Activated CD4-positive, alpha-beta T cell treated with anti-CD3 and anti-CD28 coated beads, Interleukin-2, amount 50 U/mL, for 48 hours (primary cell): ENCODE measurements at regions not wholly inside any gene's neighbourhood (a gene's known extent, or its start where the extent isn't known, plus 50 kb on each side); places are given as distances from the start of the nearest gene placed in this dataset.
"Not testable (repeated sequence)": the region's sequence is repeated elsewhere in the genome, so short reads cannot be mapped to it uniquely, and the experiment has no call there.

ENCODE experiments used
- DNase-seq, 2 experiments: peaks; one replicate each; pipeline ENCODE4 v3.0.0-alpha.2; 2020

DNA sequence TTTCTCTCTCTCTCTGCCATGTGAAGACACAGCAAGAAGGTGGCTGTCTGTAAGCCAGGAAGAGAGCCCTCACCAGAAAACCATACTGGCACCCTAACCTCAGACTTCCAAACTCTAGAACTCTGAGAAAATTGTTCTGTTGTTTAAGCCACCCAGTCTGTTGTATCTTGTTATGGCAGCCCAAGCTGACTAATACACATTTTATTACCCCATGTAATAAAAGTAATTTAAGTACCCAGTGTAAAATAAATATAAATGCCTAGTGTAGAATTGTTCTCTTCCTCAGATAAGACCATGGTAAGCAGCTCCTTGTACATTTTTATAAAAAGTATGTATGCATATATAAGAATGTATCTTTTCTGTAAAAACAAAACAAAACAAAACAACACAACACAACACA, 119.7 kb downstream of the DTL start:
- DNase-seq, result no peak

DNA sequence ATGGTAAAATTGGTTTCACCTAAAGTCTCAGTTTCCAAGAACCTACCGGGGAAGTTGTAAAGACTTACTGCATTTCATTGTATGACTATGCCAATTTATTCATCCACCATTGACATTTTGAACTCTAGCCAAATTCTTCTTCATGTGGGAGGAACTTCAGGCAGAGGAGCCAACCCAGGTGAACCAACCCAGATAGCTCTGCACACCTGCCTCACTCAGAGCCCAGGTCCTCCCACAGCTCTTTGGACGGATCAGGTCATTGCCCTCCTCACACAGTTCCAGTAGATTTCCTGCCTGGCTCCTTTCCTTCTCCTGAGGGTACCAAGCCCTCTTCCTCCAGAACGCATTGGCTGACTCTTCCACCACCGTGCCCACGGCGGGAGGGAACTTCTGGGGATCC, 121.7 kb downstream of the DTL start:
- no peak for DNase-seq

DNA sequence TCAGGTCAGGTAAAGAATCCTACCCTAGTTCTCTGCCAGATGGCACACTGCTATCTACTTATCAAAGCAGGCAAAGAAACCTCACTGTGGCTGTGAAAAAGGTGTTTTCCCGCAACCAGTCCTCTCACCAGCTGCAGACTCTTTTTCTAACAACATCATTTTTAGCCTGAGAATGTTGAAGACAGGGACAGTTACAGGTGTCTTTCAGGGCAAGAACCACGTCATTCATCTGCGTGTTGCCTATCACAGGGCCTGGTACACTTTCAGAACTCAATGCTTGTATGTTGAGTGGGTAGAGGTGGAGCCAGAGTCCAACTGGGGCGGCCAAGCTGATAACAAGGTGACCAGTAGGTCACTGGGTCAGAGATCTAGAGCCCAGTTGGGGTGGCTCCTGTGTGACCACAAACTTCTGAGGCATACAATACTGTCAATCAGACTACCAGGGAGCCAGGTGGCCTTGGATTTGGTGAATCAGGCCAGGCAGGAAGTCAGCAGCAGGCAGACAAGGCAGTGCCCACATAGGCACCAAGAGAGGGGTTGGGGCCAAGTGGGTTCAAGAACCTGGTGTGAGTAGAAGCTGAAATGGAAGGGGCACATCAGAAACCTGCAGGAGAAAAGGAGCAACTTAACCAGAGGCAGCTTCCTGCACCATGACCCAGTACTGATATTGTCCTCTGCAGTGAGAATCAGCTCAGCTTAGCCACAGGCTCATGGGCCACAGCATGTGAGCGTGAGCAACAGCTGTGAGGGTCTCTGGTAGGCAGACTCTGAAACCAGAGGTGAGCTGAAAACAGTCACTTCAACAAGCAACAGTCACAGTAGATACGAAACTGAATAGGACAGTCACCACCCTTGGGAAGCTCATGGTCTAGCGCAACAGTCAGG, 123.6 kb downstream of the DTL start:
- no peak for DNase-seq

DNA sequence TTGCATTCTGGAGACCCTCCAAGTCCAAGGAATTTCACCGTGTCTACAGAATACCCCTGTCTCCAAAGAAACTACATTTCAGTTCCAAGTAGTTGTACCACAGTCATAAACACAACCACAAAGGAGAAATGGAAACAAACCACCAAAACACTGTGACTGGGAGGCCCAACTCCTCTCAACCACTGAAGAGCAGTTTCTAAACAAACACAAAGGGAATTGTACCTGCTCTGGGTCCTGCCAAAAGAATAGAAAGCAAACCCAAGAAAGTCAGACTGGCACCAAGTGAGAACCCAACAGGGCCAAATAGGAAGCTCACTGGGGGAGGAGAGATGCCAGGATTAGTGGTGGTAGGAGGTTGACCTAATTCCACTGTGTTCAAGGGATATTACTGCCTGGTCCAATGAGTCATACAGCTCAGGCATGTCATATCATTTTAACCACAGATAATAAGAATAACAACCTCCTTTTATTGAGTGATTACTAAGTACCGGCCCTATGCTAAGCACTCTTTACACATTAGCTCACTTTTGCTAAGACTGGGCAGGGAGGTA, 123.9 kb upstream of the PPP2R5A start:
- DNase-seq, result peak in 1 of 2 experiments; percentile 24

DNA sequence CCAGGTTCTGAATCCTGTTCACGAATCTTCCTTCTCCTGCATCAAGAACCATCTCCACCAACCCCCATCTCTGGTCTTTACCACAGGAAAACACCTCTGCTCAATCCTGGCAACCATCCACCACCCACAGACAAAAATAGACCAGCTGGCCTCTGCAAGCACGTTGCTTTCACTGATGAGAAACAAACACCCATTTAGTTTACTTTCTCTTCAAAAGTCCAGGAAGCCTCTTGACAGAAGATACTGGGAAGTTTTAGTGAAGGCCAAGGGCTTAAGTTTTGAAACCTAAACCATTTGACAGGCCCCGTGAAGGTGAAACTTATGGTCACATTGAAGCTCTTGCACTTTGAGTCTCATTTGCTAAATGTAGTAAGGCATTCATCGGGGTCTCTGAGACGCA, 122.6 kb upstream of the PPP2R5A start:
- DNase-seq, result peak; percentile 26 to 40

DNA sequence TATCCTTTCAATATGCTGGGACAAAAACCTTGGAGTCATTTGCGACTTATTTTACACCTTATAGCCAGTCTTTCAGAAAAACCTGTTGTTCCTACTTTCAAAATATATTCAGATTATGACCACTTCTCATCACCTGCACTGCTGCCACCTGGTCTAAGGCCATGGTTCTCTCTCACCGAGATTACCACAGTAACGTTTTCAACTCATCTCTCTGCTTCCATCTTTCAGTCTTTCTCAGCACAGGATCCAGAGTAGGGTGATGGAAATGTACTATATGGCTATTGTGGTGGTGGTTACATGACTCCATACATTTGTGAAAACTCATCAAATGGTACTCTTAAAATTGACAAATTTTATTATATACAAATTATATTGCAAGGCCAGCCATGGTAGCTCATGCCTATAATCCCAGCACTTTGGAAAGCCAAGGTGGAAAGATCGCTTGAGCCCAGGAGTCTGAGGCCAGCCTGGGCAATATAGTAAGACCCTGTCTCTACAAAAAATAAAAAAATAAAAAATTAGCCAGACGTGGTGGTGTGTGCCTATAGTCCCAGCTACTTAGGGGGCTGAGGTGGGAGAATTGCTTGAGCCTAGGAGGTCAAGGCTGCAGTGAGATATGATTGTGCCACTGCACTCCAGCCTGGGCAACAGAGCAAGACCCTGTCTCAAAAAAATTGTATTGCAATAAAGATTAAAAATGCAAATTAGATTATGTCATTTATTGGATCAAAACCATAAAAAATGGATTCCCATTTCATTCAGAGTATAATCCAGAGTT, 120.9 kb upstream of the PPP2R5A start:
- DNase-seq, result no peak

DNA sequence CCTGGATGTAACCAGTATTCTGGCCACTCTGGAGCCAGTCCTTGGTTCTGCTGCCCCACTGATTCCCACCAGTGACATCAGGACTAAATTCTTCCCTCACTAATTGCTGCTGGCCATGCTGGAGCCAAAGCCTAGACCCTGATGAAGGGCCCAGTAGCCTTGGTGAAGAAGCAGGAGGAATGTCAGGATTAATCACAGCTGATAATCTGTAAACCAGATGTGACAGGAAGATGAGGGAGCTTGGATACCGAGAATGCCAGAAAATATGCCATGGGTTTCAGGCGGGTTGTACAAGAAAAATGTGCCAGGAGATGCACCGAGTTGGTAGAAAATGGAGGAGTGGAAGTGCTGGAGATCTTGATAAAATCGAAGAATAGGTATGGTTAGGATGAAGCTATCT, 119.0 kb upstream of the PPP2R5A start:
- no peak for DNase-seq

DNA sequence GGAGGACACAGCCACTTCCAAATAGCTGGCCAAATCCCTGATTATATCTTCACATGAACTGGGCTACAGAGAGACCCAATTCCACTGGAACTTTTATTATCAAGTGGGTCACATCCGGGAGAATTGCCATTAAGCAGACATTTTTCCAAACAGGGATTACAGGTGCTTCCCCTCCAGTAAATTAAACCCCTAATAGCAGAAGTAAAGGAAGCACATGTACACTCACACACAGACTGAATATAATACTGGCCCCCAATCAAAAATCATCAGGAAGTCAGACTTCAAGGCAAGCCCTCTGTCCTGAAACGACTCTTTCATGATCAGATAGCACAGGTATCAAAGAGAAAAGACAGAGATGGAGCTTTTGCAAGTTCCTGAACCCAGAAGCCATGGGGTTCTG, 118.6 kb upstream of the PPP2R5A start:
- DNase-seq, result no peak

DNA sequence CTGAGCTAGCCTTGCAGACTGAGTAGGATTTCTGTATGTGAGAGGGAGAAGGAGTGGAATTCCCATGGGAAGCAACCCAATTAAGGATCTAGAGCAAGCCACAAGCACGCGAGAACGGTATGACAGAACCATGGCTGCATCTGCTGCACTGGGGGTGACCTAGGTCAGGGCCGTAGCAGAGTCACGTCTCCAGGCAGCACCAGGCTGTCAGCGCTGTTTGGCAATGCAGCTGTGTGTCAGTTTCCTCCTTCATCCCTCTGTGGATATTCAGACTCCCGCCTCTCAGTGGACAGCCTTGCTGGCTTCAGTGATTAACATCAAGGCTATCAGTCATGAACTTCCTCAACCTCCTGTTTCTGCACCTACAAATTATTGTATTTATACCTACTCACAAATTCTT, 118.1 kb upstream of the PPP2R5A start:
- DNase-seq, result no peak

DNA sequence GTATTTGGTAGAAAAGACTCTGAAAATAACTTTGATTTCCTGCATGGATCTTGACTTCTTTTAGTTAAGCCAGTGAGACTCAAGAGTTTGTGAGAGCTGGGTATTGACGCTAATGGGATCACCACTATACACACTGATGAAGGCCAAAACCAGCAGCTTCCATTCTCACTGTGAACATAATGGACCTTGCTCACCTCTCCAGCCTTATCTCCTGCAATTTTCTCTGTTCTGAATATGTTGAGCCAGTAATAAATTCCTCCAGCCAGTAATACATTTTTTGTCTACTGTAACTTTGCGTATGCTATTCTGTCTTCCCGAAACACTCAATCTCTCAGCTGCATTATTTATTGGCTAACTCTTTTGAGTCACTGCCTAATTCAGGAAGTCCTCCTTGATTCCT, 111.6 kb upstream of the PPP2R5A start:
- DNase-seq, result no peak

DNA sequence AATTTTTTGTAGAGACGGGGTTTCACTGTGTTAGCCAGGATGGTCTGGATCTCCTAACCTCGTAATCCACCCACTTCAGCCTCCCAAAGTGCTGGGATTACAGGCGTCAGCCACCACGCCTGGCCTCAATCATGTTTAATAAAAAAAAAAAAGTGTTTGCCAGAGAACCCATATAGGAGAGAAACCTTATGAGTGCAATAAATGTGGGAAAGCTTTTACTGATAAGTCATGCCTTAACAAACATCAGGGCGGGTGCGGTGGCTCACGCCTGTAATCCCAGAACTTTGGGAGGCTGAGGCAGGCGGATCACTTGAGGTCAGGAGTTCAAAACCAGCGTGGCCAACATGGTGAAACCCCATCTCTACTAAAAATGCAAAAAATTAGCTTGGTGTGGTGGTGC, 110.9 kb upstream of the PPP2R5A start:
- DNase-seq, result not testable (repeated sequence)

DNA sequence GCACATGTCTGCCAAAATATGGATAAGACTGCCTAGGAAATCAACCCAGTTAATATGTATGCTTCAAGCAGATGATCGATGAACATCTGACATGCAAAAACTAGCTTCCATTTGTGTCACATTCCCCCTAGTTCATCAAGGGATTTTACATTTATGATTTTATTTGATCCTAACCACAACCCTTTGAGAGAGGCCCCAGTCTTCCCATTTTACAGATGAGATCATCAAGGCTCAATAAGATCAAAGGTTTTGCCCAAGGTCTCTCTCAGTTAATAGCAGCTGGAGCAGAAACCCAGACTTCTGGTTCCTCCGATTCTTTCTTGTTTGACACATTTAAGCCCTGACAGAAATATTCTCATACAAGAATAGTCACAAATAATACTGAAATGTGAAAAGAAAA, 107.7 kb upstream of the PPP2R5A start:
- no peak for DNase-seq

DNA sequence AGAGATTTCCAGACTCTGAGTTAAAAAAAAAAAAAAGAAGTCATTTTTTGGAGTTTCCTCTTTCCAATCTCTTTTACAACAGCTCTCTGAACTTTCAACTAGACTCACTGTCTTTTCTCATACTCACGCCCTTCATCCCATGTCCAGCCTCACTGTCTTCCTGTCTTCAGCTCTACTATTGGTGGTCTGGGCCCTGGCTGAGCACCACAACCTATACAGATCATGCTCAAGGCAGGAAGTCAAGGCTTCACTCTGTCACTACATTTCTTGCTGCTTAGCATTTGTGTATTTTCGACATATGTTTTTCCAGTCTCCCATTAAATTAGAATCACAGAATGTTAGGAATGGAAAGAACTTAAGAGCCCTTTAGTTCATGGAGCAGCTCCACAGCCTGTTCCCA, 106.4 kb upstream of the PPP2R5A start:
- DNase-seq, result no peak

DNA sequence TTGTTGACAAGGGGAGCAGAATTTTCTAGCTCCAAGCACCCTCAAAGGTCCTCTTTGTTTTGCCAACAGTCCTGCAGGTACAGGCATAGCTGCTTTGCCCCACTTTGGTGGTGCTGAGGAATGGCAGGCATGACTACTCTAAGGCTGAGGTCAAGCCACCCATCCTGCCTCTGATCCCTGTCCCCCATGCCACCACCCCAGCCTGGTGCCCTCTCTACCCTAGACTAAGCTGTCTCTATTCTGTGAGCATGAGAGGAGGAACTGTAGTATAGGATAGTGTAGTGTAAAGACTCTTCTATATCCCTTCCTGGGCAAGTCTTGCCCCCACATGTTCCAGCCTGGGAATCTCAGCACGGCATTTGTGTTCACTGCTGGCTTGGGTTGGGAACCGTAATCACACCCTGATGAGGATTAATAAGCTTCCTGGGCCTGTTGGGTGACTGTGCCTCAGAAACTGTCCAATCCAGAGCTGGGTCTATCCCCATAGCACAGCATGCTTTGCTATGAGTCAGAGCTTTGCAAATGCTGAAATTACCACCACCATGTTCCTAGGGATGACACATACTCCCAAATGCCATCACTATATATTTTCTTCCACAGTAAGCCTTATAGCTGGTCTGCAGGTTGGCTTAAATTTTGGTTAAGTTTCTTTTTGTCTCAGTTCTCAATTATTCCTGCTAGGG, 105.7 kb upstream of the PPP2R5A start:
- DNase-seq, result no peak

DNA sequence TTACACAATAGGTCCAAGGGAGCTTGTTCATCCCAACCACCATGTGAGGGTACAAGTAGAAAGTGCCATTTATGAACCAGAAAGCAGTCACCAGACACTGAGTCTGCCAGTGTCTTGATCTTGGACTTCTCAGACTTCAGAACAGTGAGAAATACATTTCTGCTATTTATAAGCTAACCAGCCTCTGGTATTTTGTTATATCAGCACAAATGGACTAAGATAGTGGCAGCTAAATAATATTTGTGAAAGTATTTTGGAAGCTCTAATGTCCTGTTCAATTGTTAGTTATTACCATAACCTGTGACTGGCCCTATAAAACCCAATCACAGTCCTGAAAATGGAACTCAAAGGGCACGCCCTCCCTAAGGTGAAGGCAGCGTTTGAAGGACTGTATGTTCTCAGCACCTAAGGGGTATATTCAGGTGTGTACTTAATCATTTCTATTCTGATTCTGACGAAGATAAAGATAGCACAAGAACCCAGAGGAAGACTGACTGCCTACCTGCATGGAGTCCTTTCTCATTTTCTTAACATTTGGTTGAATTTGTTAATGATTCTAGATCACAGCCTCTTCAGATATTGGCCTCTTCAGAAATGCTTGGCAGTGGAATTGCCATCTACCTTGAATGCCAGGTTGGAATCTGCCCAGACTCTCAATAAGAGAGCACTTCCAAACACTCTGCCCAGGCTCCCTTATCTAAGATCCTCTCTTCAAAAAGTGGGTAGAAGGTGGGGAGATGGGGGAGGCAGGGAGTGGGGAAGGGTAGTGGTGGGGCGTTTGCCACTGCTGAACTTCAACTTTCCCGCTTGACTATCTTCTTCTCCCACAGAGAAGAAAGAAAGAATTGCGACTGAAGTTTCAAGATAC, 104.0 kb upstream of the PPP2R5A start:
- DNase-seq, result no peak

DNA sequence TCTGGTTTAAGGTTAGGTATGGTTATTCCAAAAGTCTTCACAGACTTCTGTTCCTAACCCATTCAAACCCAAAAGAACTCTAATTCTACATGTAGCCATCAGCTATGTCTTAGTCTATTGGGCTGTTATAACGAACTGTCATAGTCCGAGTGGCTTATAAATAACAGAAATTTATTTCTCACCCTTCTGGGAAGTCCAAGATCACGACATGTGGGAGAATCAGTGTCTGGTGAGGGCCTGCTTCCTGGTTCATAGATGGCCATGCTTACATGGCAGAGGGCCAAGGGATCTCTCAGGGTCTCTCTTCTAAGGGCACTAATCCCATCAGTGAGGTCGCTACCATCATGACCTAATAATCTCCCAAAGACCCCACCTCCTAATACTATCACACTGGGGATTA, 103.0 kb upstream of the PPP2R5A start:
- no peak for DNase-seq

DNA sequence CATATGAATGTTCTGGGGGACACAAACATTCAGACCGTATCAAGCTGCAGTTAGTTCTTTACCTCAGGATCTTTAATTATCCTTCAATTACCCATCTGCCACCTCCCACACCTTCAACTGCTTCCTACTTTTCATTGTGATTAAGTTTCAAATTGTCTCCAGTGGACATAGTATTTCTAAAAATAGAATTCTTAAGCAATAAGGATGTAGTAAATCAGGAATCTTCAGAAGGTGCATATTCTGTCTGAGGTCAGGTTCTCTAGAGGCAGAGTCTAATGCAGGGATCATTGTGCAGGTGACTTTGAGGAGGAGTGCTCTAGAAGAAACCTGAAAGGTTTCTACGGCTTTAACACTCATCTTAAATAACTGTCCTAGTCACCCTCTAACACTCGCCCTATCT, 102.6 kb upstream of the PPP2R5A start:
- DNase-seq, result no peak

DNA sequence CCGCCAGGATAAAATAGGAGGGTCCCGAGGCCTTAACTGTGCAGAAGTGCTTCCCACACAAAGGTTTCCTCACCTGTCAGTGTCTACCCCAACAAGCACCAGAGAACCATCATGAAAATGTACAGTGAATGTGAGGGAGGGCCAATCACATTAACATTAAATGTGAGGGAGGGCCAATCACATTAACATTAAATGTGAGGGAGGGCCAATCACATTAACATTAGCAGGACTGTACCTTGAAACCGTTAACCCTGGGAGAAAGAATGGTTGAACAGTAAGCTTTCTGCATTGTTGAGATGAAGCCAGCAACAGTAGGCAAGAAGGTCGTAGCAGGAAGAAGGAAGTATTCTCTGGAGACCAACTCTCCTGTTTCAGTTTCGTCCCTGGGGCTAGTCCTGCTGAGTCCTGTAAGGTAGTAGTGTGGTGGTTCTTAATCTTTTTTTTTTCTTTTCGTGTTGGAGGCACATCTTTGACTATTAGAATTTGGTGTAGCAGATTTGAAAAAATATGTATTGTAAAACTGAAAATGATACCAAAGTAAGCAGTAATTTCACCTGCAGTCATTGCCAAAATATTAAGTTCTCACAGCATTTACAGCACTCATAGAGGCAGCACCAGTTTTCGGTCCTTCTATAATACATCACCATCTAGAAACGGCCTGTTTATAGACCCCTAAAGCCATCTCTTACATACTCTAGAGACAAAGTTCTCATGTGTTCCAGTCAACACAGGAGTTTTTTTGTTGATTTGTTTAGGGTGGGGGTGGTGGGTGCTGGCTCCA, 98.6 kb upstream of the PPP2R5A start:
- DNase-seq, result no peak

DNA sequence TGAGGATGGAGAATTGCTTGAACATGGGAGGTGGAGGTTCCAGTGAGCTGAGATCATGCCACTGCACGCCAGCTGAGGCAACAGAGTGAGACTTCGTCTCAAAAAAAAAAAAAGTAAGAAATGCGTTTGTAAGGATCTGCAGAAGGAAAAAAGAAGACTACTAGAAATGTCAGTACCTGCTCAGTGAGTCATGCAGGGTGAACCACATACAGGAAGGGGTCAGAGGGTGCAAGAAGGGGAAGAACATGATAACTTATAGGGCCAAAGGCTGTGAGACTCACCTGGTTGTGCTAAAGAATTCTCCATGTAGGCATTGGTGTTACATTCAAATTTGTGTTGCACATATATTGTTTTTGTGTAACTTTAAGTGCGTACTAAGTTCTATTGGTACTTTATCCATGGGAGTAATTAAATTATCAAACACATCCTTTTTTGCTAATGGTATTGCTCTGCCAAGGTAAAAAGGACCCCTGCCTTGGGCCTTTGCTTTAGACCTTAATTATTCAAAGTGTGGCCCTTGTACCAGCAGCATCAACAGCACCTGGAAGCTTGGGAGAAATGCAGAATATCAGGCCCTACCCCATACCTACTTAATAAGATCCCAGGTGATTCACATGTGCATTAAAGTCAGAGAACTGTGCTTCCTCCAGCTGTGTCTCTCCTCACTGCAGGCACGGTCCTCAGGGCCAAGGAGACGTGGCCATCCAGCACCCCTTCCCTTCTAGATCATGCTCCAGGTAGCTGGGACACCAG, 96.4 kb upstream of the PPP2R5A start:
- DNase-seq, result no peak

DNA sequence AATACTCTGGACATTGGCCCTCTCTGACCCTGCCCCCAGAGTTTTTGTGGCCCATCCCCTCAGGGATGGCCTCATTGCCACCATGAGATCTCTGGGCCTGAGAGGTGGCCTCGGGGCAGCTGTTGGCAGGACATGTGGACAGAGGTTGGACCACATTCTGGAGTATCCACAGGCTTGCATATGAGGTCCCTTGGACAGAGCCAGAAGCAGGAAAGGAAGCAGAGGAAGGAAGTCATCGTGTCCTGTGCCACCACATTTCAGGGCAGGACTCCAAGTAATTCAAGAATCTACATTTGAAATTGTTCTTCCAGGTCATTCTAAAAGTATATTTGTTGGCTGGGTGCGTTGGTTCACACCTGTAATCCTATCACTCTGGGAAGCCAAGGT, 95.9 kb upstream of the PPP2R5A start:
- DNase-seq, result no peak

DNA sequence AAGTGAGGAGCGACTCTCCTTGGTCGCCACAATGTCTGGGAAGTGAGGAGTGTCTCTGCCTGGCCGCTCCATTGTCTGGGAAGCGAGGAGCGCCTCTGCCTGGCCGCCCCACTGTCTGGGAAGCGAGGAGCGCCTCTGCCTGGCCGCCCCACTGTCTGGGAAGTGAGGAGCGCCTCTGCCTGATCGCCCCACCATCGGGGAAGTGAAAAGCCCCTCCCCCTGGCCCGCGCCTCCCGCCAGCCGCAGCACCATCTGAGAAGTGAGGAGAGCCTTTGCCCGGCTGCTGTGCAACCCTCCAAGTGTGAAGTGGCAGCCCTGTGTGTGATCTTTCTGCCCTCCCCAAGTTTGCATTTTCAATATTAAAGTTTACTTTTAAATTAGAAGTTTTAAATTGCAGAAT, 95.0 kb upstream of the PPP2R5A start:
- DNase-seq, result no peak
